ENCODE measurements at regions not wholly inside any gene's neighbourhood (a gene's known extent, or its start where the extent isn't known, plus 50 kb on each side); places are given as distances from the start of the nearest gene placed in this dataset.

- Mint-ChIP-seq H3K27ac (ENCODE audit: unreplicated experiment) (no peak overlapping the region), H3K4me1 (ENCODE audit: unreplicated experiment) (no peaks in the 10 kb centered on the region), H3K9me3 (ENCODE audit: unreplicated experiment) (no peaks in the 10 kb centered on the region), H3K4me3 (ENCODE audit: unreplicated experiment) (no peak overlapping the region), H3K27me3 (ENCODE audit: unreplicated experiment) (no peaks in the 10 kb centered on the region), H3K36me3 (ENCODE audit: low read depth, unreplicated experiment) (no peaks in the 10 kb centered on the region)
- DNase-seq (ENCODE audit: low spot score) = no peak
- no peak for TF ChIP-seq CTCF (IDR thresholded peaks at IDR 0.05; ENCODE audit: unreplicated experiment)
These were observed 1269.3 kb upstream of the TENM3 start for GRCh38 chr4:180973894-180974293.

- Mint-ChIP-seq H3K9me3 (ENCODE audit: unreplicated experiment) (no peaks in the 10 kb centered on the region), H3K27me3 (ENCODE audit: unreplicated experiment) (no peaks in the 10 kb centered on the region), H3K36me3 (ENCODE audit: low read depth, unreplicated experiment) (no peaks in the 10 kb centered on the region), H3K27ac (ENCODE audit: unreplicated experiment) (no peak overlapping the region), H3K4me3 (ENCODE audit: unreplicated experiment) (no peak overlapping the region), H3K4me1 (ENCODE audit: unreplicated experiment) (no peaks in the 10 kb centered on the region)
- no peak for TF ChIP-seq CTCF (IDR thresholded peaks at IDR 0.05; ENCODE audit: unreplicated experiment)
- no peak for DNase-seq (ENCODE audit: low spot score)
These were observed 1252.3 kb upstream of the TENM3 start for GRCh38 chr4:180990931-180991330.

- Mint-ChIP-seq H3K4me3 (ENCODE audit: unreplicated experiment) (no peak overlapping the region), H3K4me1 (ENCODE audit: unreplicated experiment) (no peaks in the 10 kb centered on the region), H3K36me3 (ENCODE audit: low read depth, unreplicated experiment) (no peaks in the 10 kb centered on the region), H3K27ac (ENCODE audit: unreplicated experiment) (no peak overlapping the region), H3K9me3 (ENCODE audit: unreplicated experiment) (no peaks in the 10 kb centered on the region), H3K27me3 (ENCODE audit: unreplicated experiment) (no peaks in the 10 kb centered on the region)
- DNase-seq (ENCODE audit: low spot score) = no peak
- TF ChIP-seq CTCF (IDR thresholded peaks at IDR 0.05; ENCODE audit: unreplicated experiment) = no peak
These were observed 1249.9 kb upstream of the TENM3 start for GRCh38 chr4:180993244-180993836.

- Mint-ChIP-seq H3K9me3 (ENCODE audit: unreplicated experiment) (no peaks in the 10 kb centered on the region), H3K27me3 (ENCODE audit: unreplicated experiment) (no peaks in the 10 kb centered on the region), H3K4me1 (ENCODE audit: unreplicated experiment) (no peaks in the 10 kb centered on the region), H3K27ac (ENCODE audit: unreplicated experiment) (no peak overlapping the region), H3K4me3 (ENCODE audit: unreplicated experiment) (no peak overlapping the region), H3K36me3 (ENCODE audit: low read depth, unreplicated experiment) (no peaks in the 10 kb centered on the region)
- no peak for DNase-seq (ENCODE audit: low spot score)
- TF ChIP-seq CTCF (IDR thresholded peaks at IDR 0.05; ENCODE audit: unreplicated experiment) = no peak
These were observed 1248.5 kb upstream of the TENM3 start for GRCh38 chr4:180994722-180995121.

- Mint-ChIP-seq H3K4me3 (ENCODE audit: unreplicated experiment) (no peak overlapping the region), H3K27me3 (ENCODE audit: unreplicated experiment) (no peaks in the 10 kb centered on the region), H3K4me1 (ENCODE audit: unreplicated experiment) (no peaks in the 10 kb centered on the region), H3K36me3 (ENCODE audit: low read depth, unreplicated experiment) (no peaks in the 10 kb centered on the region), H3K9me3 (ENCODE audit: unreplicated experiment) (no peaks in the 10 kb centered on the region), H3K27ac (ENCODE audit: unreplicated experiment) (no peak overlapping the region)
- no peak for TF ChIP-seq CTCF (IDR thresholded peaks at IDR 0.05; ENCODE audit: unreplicated experiment)
- no peak for DNase-seq (ENCODE audit: low spot score)
These were observed 1244.0 kb upstream of the TENM3 start for GRCh38 chr4:180999217-180999616.

Data from endothelial cell (in vitro differentiated cells).